Islet of Langerhans (tissue), 1 donor: ENCODE measurements at regions not wholly inside any gene's neighbourhood (a gene's known extent, or its start where the extent isn't known, plus 50 kb on each side); places are given as distances from the start of the nearest gene placed in this dataset.
"Not testable (repeated sequence)": the region's sequence is repeated elsewhere in the genome, so short reads cannot be mapped to it uniquely, and the experiment has no call there.

Experiments
- FAIRE-seq: peaks from one replicate; lab custom pipeline; 2011; peaks lifted over from hg19 to GRCh38; lab: Jason Lieb, UNC

DNA sequence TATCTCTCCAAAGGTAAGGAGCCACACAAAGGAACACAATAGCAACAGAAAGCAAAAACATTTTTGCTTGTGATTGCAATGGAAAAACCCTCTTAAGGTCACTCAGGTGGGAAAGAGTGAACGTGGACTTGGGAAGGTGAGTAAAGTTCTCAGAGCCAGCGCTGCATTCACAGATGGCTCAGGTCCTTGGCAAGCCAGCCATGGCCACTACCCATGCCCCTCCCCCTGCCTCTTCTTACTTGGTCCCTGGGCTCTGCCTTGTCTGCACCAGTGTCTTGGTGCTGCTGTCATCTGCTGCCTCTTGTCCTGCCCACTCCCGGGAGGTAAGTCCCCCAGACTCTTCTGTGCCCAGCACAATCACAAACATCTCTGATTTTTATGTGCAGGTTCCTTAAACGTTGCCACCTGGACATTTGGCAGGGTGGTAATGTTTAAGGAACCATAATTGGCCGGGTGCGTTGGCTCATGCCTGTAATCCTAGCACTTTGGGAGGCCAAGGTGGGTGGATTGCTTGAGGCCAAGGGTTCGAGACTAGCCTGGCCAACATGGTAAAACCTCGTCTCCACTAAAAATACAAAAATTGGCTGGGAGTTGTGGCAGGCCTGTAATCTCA lies 74.6 kb downstream of the FEM1C start:
- FAIRE-seq = no peak

DNA sequence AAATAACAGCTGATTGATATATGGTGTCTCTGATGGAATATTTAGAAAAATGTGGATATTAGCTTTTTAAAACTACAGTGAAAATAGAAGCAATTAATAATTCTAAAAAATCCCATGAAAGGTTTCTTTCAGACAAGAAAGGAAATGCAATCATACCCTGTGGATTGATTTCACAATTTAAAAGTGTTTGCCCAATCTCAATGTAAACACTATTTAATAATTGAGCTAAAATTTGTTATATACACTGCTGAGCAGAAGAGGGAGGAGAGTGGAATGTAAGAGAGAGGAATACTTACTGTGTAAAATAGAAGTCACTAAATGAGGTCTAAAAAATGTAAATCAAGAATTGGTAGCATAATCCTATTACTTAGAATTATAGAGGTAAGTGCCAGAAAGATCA lies 76.9 kb downstream of the FEM1C start:
- no peak for FAIRE-seq

DNA sequence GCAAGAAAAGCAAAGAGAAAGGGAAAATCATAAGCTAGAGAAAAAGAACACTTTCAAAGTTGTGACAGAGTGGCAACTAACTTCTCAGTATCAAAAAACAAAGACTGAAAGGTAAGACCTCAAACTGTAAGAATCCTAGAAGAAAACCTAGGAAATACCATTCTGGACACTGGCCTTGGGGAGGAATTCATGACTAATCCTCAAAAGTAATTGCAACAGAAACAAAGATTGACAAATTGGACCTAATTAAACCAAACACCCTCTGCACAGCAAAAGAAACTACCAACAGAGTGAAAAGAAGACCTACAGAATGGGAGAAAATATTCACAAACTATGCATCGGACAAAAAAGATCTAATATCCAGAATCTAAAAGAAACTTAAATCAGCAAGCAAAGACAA lies 79.1 kb downstream of the FEM1C start:
- no peak for FAIRE-seq

DNA sequence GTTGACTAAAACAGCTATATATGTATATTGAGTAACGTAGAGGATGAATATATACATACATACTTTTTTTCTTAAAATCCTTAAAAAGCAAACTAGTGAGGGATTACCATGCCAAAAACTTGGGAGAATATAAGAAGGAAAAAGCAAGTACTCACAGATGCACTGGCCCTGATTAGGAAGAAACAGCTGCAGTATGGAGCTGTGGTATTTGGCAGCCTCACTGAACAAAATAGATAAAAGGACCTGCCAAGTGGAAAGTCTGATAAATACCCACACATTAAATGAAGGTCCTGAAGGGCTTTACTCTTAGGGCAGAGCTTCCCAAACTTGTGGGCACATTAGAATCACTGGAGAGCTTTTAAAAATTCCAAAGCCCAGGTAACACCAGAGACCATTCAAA lies 80.6 kb downstream of the FEM1C start:
- FAIRE-seq = no peak

DNA sequence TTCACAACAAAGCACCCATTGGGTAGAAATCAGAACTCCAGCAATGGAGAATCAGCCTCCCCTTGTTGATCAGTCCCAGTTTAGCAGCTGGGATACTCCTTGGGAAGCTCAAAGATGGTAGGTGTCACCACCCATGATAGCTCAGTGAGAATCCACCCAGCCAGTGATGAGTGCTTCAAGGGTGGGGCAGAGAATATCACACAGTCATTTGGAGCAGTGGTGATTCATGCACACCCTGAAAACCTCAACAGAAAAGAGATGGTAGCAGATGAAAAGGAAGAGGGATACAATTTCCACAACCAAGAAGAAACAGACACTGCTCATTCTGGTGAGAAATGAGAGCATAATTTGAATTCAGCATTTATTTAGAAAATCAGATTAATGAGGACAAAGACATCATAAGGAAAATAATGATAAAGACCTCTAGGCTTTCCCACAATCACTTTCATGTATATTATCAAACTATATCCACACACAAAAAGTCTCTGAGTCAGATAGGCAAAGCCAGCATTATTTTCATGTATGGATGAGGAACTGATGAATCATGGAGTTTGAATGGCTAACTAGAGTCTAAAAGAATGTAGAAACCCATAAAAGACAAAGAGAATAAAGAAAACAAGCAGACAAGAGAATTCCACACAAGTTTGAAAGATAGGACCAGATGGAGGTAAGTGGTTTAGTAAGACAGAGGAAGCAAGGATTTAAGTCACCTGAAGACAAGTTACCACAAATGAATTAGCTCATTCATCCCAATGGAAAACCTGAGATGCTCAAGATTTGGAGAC lies 82.9 kb downstream of the FEM1C start:
- no peak for FAIRE-seq

DNA sequence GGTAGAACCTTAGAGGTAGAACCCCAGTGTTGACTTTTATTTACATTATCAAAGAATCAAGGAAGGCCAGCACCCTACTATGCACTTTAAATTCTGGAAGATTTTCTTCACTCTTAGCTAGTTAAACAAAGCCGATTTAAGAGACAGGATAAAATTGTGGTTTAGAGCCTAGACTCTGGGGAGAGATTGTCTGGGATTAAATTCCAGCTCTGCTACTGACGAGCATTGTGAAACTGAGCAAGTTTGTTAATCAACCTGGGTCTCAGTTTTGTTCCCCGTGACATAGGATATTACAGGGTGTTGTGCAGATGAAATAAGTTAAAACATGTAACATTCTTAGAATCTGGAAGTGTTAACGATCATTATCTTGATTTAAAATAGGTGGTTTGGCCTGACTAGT lies 83.5 kb downstream of the FEM1C start:
- no peak for FAIRE-seq

DNA sequence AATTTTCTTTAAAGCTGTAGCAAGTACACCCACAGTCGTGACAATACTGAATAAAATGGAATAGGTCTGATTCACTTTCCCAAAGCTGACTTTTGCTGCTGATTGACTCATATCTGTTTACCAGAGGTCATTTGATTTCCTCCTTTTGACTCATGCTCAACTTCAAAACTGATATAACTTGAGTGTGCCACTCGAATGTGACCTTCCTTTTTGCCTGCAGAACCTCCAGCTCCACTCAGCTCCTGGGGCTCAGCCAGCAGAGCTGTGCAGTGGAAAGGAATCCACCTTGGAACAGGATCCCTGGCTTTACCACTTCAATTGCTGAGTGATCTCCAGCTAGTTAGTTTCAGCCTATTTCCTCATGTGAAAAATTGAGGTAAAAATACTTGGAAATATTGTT lies 84.1 kb downstream of the FEM1C start:
- no peak for FAIRE-seq

DNA sequence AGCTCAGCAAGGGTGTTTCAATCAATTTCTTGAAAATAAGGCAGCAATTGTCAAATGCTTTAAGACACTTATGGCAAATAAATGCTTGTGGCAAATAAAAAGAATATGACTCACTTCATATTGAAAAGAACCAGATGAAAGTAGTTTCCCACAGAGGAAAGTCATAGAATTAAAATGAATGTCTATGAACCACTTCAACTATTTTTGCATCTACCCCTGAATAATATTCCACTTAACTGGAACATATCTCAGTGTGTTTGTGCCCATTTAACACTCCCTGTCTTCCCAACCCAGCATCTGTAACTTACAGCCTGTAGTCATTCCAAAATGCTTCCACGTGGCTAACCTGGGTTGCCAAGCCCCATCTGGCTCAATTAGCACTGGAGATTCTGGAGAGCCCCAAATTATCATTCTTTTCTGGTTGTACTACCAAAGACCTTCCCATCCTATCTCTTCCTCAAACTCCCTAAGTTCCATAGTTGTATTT lies 84.7 kb downstream of the FEM1C start:
- no peak for FAIRE-seq

DNA sequence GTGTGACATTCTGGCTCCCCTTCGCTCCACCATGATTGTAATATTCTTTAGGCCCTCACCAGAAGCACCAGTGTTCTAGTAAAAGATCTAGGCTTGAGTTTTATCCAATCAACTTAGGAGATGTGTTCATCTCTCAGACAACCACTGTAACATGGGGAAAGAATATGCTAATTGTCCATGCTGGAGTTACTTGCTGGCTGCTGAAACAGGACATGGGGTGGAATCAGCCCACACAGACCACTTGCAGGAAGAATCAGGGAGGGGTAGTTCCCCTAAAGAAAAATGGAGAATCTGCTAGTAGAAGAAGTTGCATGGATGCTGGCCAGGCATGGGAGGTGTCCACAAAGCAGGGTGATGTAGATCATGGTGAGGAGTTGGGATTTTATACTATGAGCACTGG lies 86.2 kb downstream of the FEM1C start:
- FAIRE-seq = no peak

DNA sequence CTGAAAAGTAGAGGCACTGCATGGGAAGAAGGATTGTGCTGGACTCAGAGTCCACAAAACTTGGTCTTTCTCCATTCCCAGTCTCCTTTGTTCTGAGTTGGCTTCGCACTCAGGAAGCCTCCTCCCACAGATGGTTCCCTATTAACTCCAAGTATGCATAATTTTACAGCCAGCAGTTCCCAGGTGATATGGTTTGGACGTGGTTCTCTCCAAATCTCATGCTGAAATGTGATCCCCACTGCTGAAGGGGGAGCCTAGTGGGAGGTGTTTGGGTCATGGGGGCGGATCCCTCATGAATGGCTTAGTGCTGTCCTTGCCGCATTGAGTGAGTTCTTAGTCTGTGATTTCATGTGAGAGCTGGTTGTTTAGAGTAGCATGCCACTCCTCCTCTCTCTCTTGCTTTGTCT lies 86.6 kb downstream of the FEM1C start:
- no peak for FAIRE-seq

DNA sequence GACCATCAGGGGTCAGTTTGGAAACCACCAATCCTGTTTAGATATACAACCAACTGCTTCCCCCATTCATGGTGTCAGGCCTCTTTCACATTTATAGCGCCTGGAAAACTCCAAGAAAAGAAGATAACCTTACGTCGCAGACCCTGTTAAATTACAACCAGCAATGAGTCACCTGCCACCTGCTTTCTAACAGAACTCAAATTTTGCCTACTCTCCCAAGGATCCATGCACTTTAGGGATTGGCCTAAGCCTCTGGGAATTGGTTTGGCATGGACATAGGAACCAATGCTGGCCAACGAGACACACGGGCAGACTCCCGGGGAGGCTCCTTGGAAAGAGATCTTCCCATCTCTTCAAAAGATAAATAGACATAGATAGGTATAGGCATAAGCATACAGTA lies 87.0 kb downstream of the FEM1C start:
- FAIRE-seq = no peak

DNA sequence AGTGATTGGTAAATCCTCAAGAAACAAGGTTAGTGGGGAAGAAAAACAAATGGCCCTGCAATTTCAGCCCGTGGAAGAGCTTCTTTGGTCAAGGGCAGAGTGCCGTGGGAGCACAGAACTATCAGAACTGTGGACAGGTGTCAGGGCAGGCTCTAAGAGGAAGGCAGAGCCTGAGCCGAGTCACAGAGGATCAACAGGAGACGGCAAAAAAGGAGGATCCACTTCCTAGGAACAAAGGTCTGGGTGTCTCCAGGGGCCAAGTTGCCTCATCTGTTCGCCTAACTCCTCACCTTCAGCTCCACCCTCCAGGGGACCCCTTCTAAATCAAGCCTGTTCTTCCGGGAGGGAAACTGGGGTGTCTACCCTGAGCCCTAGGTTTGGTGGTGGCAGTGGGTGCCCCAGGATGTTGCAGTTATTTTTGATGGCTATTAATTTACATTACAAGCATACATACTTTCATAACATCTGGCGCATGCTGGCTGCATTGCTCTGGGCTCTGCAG lies 88.0 kb downstream of the FEM1C start:
- FAIRE-seq = no peak

DNA sequence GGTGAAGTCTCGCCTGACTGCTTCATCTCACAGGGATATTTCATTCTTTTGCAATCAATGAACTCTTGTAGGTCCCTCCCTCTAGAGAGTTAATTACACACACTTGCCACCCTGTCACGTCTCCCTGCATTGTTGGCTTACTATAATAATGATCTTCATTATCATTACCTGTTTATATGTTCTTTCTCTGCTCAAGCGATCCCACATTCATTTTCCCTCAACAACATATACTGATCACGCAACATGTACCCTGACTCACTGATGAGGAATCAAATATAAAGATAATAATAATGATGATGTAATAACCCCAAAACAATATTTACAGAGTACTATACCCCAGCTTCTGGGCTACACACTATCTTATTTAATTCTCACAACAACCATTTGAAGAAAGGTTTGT lies 88.5 kb downstream of the FEM1C start:
- FAIRE-seq = no peak

DNA sequence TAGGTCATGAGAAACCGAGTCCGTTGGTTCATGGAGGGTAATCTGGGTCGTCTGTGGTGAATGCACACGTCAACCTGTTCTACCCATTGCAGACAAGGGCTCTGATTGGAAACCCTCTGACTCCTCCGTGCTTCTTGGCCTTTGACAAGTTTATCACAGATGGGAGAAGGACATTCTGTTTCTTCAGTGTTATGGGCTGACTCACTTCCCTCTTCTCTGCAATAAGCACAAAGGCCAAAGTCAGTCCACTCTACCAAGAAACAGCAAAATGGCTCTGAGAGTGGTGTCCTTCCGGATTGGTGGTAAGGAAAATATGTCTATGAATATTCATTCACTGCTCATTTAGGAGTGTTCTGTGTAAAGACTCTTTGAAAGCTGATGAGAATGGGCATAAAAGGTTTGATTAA lies 89.3 kb downstream of the FEM1C start:
- FAIRE-seq = no peak

DNA sequence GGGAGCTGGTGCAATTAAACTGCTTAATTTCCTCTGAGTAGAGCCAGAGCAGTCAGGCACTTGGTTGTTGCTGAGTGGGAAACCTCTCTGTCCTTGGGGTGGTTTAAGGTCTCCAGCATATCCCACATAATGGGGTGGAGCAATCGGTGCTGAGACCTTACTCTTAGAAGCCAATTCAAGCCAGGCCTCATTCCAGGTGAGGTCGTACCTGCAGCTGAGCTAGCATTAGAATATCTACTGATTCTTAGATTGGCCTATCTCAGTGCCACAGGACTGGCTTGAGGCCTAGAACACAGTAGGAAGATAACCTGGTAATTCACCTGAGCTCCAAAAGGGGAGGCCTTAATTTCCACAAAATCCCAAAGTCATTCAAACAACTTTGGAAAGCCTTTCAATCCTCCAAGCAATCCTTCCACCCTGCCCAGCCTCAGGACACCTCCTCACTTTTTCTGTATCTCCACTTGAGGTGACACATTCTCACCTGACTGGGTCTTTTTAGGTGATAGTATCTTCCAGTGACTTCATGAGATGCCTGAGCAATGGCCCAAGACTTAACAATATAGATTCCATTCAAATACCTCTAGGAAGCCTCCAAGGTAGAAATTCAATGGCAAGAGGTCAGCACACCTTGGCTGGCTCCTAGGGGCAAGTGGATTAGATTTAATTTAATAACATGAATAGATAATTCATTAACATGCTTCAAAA lies 91.0 kb downstream of the FEM1C start:
- no peak for FAIRE-seq

DNA sequence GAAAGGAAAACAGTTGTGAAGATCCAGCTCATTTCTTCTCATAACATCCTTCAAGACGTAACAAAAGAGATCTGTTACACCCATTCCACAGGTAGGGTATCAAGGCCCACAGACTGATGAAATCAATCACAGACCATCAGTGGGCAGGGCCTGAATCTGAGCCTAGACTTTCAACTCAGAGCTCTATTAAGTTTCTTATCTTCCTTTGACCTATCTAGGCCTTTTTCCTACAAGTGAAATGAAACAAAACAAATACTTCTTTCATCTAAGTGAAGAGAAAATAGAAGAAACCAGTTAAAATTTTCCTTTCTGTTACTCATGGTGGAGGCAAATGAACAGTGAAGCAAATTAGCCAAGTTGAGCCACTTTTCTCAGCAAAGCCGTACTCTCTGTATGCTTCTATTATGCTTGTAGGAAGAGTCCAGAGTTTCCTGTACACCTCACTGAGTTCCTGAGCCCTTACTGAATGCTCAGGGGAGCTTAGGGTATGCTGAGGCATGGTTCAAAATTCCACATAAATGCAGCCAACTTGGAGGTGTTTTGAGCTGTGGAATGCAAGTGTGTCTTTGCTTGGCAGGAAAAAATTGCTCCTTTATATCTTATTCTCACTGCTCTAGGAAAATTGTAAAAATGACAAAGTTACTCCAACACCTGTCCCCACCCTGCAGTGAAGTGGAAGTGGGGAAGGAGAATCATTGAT lies 91.9 kb downstream of the FEM1C start:
- no peak for FAIRE-seq

DNA sequence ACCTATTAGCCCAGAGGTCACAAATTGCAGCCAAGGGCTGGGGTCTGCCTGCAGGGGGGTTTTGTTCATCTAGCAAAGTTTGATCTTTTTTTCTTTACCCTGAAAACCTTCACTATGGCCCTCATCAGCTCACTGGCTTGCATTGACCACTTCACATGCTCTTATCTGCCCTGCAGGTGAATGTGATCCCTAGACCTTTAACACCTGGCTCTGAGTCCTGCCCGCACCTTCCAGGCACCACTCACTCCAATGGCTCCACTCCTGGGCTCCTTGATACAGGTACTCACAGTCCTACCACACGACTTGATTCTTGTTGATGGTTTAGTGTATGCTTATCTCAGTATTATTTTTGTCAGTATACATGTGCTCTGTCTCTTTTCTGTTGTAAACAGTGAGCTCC lies 92.5 kb downstream of the FEM1C start:
- no peak for FAIRE-seq

DNA sequence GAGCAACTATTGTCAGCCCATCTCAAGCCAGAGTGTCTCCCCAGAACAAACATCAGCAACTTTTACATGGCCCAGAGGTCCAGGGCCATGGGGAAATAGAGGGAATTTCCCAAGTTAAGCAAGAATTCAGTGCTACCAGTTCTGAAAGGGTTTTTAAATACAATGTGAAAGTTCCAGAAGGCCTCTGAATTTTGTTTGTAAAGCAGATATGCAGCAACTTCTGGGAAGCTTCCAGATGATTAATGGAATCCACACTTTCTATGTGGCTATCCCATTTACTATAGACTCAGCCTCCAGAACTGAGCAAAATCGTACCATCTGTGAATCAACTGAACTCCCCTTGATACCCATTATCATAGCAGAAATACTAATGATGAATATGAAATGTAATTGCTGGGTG lies 93.8 kb downstream of the FEM1C start:
- no peak for FAIRE-seq

DNA sequence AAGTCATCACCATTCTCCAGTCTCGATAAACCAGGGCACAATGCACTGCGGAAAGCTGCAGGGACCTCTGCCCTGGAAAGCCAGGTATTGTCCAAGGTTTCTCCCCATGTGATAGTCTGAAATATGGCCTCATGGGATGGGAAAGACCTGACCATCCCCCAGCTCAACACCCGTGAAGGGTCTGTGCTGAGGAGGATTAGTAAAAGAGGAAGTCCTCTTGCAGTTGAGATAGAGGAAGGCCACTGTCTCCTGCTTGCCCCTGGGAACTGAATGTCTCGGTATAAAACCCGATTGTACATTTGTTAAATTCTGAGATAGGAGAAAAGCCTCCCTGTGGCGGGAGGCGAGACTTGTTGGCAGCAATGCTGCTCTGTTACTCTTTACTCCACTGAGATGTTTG lies 95.9 kb downstream of the FEM1C start:
- not testable (repeated sequence) for FAIRE-seq

DNA sequence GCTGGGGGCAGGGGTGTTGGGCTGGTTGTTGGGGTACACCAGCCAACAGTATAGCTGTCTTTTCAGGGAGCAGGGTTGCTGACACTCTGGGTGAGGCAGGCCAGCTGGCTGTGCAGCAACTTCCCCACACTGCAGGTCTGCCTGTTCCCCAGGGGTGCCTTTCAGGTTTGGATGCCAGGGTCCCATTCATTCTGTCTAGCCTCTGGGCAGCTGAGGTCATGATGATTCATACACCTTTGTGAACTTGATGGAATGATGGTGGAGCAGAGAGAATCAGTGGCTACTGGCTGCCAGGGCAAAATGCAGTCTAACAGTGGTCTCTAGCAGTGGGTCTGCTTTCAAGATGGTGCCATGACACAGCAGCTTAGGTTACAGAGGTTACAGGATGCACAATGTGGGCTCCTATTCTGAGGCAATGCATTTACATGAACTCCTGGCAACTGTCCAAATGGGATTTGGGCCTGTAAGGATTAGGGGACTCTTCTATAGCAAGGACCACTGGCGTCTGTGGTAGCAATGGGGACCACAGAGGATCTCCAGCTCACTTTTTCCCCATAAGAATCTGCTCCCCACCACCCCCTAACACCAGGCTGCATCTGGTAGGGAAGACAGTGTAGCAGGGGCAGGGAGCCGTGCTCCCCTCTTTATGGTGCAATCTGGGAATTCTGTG lies 103.7 kb downstream of the FEM1C start:
- FAIRE-seq = no peak

DNA sequence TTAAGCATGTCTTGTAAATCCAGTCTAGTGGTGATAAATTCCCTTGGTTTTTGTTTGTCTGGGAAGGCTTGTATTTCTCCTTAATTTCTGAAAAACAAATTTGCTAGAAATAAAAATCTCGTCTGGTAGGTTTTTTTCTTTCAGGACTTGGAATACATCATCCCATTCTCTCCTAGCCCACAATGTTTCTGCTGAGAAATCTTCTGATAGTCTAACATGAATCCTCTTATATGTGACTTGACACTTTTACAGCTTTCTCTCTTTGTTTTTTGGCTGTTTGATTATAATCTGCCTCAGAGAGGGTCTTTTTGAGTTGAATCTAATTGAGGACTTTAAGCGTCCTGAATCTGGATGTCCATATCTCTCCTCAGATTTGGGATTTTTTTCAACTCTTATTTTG lies 104.9 kb downstream of the FEM1C start:
- FAIRE-seq = no peak

DNA sequence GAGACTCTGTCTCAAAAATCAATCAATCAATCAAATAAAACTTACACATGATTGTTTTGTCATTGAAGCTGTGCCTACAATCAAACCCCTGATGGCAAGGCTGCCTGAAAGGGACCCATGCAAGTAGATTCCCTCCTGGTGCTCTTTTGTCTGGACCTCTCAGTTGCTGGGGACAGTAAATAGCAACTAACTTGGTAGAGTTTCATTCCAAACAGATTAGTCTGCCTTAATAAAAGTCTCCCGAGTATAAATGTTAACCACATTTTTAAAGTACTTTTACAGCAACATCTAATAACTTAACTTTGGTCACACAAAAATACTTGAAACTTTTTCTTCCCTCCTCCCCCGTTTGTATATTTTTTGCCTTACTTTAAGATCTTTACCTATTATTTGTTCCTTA lies 105.5 kb downstream of the FEM1C start:
- FAIRE-seq = no peak
